ENCODE measurements at regions not wholly inside any gene's neighbourhood (a gene's known extent, or its start where the extent isn't known, plus 50 kb on each side); places are given as distances from the start of the nearest gene placed in this dataset.

DNA sequence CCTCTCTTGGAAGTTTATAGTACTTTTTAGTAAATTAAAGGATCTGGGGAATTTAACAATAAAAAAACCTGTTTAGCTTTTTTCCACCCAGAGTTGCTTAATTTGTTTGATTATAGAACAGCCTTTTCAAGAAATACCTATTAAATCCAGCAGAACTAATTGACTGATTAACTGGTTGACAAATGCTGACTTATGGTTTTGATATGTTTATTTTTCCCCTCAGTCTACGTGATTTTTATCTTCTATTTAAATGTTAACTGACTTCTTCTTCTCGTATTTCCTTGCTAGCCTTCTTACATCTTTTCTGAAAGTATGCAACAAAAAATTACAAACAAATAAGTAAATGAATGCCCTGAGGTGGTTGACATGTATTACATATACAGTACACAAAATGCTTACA lies 302.9 kb upstream of the SPAG17 start:
- TF ChIP-seq, protein P1, sequence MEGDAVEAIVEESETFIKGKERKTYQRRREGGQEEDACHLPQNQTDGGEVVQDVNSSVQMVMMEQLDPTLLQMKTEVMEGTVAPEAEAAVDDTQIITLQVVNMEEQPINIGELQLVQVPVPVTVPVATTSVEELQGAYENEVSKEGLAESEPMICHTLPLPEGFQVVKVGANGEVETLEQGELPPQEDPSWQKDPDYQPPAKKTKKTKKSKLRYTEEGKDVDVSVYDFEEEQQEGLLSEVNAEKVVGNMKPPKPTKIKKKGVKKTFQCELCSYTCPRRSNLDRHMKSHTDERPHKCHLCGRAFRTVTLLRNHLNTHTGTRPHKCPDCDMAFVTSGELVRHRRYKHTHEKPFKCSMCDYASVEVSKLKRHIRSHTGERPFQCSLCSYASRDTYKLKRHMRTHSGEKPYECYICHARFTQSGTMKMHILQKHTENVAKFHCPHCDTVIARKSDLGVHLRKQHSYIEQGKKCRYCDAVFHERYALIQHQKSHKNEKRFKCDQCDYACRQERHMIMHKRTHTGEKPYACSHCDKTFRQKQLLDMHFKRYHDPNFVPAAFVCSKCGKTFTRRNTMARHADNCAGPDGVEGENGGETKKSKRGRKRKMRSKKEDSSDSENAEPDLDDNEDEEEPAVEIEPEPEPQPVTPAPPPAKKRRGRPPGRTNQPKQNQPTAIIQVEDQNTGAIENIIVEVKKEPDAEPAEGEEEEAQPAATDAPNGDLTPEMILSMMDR (IDR thresholded peaks at IDR 0.05) = no peak
- TF ChIP-seq EP300 (IDR thresholded peaks at IDR 0.05) = no peak
- no peak for TF ChIP-seq POLR2A (IDR thresholded peaks at IDR 0.05)
